Heart left ventricle (tissue), 16 donors: ENCODE measurements at regions not wholly inside any gene's neighbourhood (a gene's known extent, or its start where the extent isn't known, plus 50 kb on each side); places are given as distances from the start of the nearest gene placed in this dataset.
A peak's percentile ranks its signal among the peaks of the same experiment; 100 is the strongest.

ENCODE experiments used
- ATAC-seq, 4 donors: fragments of 200-7000 bp; cut with Tn5 transposase; one replicate each; pipeline ENCODE4 v1.9.1; 2020 to 2022; ENCODE audit warnings: moderate library complexity in 4 of 4, mild to moderate bottlenecking in 3 of 4, moderate number of reproducible peaks in 1 of 4
- DNase-seq, 5 donors: peaks; one replicate each; pipeline ENCODE4 v3.0.0-alpha.2; 2020
- H3K27ac ChIP-seq, 12 donors: fragments of 200-600 bp; sonication (generic) in 4 of 12; one replicate each; pipeline versions ENCODE4 v1.5.0 to v1.8.0; 2016 to 2022; ENCODE audit warnings: mild to moderate bottlenecking in 2 of 12
- H3K27me3 ChIP-seq, 9 donors: fragments of 200-600 bp; sonication (generic) in 2 of 9; one replicate each; pipeline versions ENCODE4 v1.5.1 to v1.8.0; 2016 to 2022; ENCODE audit warnings: mild to moderate bottlenecking in 3 of 9
- H3K36me3 ChIP-seq, 9 donors: fragments of 200-600 bp; sonication (generic) in 2 of 9; one replicate each; pipeline versions ENCODE4 v1.5.0 to v1.8.0; 2018 to 2022; ENCODE audit warnings: mild to moderate bottlenecking in 2 of 9
- H3K4me1 ChIP-seq, 12 donors: fragments of 200-600 bp; sonication (generic) in 4 of 12; one replicate each; pipeline versions ENCODE4 v1.5.0 to v1.8.0; 2016 to 2022; ENCODE audit warnings: mild to moderate bottlenecking in 3 of 12
- H3K4me3 ChIP-seq, 12 donors: fragments of 200-600 bp; sonication (generic) in 4 of 12; one replicate each; pipeline versions ENCODE4 v1.5.0 to v1.8.0; 2017 to 2022; ENCODE audit warnings: mild to moderate bottlenecking in 9 of 12, moderate library complexity in 4 of 12
- H3K9me3 ChIP-seq, 12 donors: fragments of 200-600 bp; sonication (generic) in 4 of 12; one replicate each; pipeline versions ENCODE4 v1.5.0 to v1.8.0; 2016 to 2022; ENCODE audit warnings: mild to moderate bottlenecking in 1 of 12
- CTCF ChIP-seq, 12 donors: fragments of 200-600 bp; sonication (generic) in 4 of 12; IDR thresholded peaks; one replicate each; pipeline versions ENCODE4 v1.5.0 to v1.8.0; 2018 to 2022; ENCODE audit warnings: antibody characterized with exemption in 12 of 12, mild to moderate bottlenecking in 5 of 12
- POLR2A ChIP-seq, 2 donors: fragments of 450-650 bp; IDR thresholded peaks; one replicate each; pipeline ENCODE4 v1.6.1; 2017; ENCODE audit warnings: antibody characterized with exemption in 2 of 2, mild to moderate bottlenecking in 2 of 2, moderate library complexity in 2 of 2
- WGBS, 4 donors: extraction: QIAGEN DNeasy Blood & Tissue Kit in 2 of 4; methylation state at CpG; one replicate each; pipeline versions ENCODE4 v1.1.5 to v1.1.7; 2013 to 2018; 5-methylcytosine and 5-hydroxymethylcytosine counted together
- intact Hi-C, 10 donors: fragments of 100-400 bp; cut with DNase I; formaldehyde crosslinking; loops; one replicate each; pipeline versions ENCODE4 v1.11.1 to v1.14.2; 2022
- donor health status: ischemic (EF 13 %, LVEDD 7.1; RV severe dilation, severe dysfunction).
- donor health status: healthy with polysubstance abuse.
- donor health status: DM: no; HTN: yes; CAD: no.
- donor health status: DM: no; HTN: no; CAD: no.
- donor health status: ischemic (EF 25% LVEDD 6.9; RV normal size, moderate dysfunction).
- donor health status: ischemic (EF 25% LVEDD 5.7; RV mildly dilated, moderate dysfunction).
- donor health status: healthy.
- donor health status: DM: yes; HTN: yes; CAD: no.
- donor health status: ischemic (EF 35%, LVEDD 5.7; RV mildly dilated, moderate dysfunction).
- donor health status: nonischemic (EF 11% LVEDD 7.7; RV severe dilation, severe dysfunction).
- donor health status: DM: yes; HTN: yes; CAD: no.
- donor health status: PGD.
- donor health status: ischemic (EF 29% LVEDD 5.4; RV normal size, mild dysfunction).
- donor health status: nonischemic (EF 23%, LVEDD 6.1; RV moderate dilation, normal function).

- H3K36me3 ChIP-seq: no peaks in the 10 kb centered on the region
- DNase-seq: no peak
- no peak for TF ChIP-seq CTCF (IDR thresholded peaks at IDR 0.05)
- no peak for TF ChIP-seq POLR2A (IDR thresholded peaks at IDR 0.05)
- no peaks in the 10 kb centered on the region for H3K27me3 ChIP-seq
- no peak overlapping the region for H3K27ac ChIP-seq
- WGBS, 4 donors: 80 to 88% (median 82%) methylated on average over 3 of the region's 3 CpGs
- ATAC-seq: no peak
- intact Hi-C loops: no loop called here
- no peak overlapping the region for H3K4me3 ChIP-seq
- H3K4me1 ChIP-seq: no peaks in the 10 kb centered on the region
- no peaks in the 10 kb centered on the region for H3K9me3 ChIP-seq
These were observed 121.1 kb upstream of the FN1 start for GRCh38 chr2:215556979-215557378.

GRCh38 chr2:215554689-215555498 is 119.0 kb upstream of the FN1 start:
- Histone ChIP-seq H3K4me3 (no peak overlapping the region), H3K36me3 (no peaks in the 10 kb centered on the region), H3K27me3 (no peaks in the 10 kb centered on the region), H3K27ac (no peak overlapping the region), H3K9me3 (no peaks in the 10 kb centered on the region), H3K4me1 (no peaks in the 10 kb centered on the region)
- ATAC-seq: no peak
- TF ChIP-seq POLR2A (IDR thresholded peaks at IDR 0.05) (no peak), CTCF (IDR thresholded peaks at IDR 0.05) (no peak)
- 63 to 79% (median 68%) methylated on average over 5 of the region's 5 CpGs for WGBS, 4 donors
- DNase-seq: no peak
- intact Hi-C loops: no loop called here

GRCh38 chr2:215553946-215554345 is 118.1 kb upstream of the FN1 start:
- H3K4me1 ChIP-seq: no peaks in the 10 kb centered on the region
- intact Hi-C loops: no loop called here
- no peak for TF ChIP-seq POLR2A (IDR thresholded peaks at IDR 0.05)
- peak in 1 of 12 donors; percentile 2 for TF ChIP-seq CTCF (IDR thresholded peaks at IDR 0.05)
- H3K9me3 ChIP-seq: no peaks in the 10 kb centered on the region
- no peak overlapping the region for H3K27ac ChIP-seq
- ATAC-seq (no peak), DNase-seq (no peak)
- no peaks in the 10 kb centered on the region for H3K27me3 ChIP-seq
- no peaks in the 10 kb centered on the region for H3K36me3 ChIP-seq
- WGBS, 4 donors: 94 to 96% (median 95%) methylated on average over 3 of the region's 3 CpGs
- no peak overlapping the region for H3K4me3 ChIP-seq

GRCh38 chr2:215552144-215552580 is 116.3 kb upstream of the FN1 start:
- Histone ChIP-seq H3K27ac (no peak overlapping the region), H3K9me3 (no peaks in the 10 kb centered on the region), H3K4me3 (no peak overlapping the region), H3K4me1 (no peaks in the 10 kb centered on the region), H3K27me3 (no peaks in the 10 kb centered on the region), H3K36me3 (no peaks in the 10 kb centered on the region)
- TF ChIP-seq POLR2A (IDR thresholded peaks at IDR 0.05) (no peak), CTCF (IDR thresholded peaks at IDR 0.05) (no peak)
- WGBS, 4 donors: 86 to 89% (median 87%) methylated on average over 4 of the region's 4 CpGs
- no peak for DNase-seq
- intact Hi-C loops: no loop called here
- no peak for ATAC-seq
